K562 (cell line): ENCODE measurements at regions not wholly inside any gene's neighbourhood (a gene's known extent, or its start where the extent isn't known, plus 50 kb on each side); places are given as distances from the start of the nearest gene placed in this dataset.

ENCODE experiments used
- ATAC-seq: fragments of 200-7000 bp; cut with Tn5 transposase; 3 replicates; pipeline ENCODE4 v1.9.1; 2020; ENCODE audit warnings: moderate library complexity
- BruUV-seq: library from RNA; stranded (reverse); fragments of 400-500 nt; replicated peaks from 2 replicates; lab custom pipeline; 2021; lab: Mats Ljungman, UMichigan
- CTCF ChIA-PET: fragments of 300-600 bp; formaldehyde crosslinking; extraction: SDS; loops from one replicate; lab custom pipeline; 2021; ENCODE audit warnings: low intra/inter-chr PET ratio; lab: Yijun Ruan, JAX
- POLR2A ChIA-PET: fragments of 300-600, 350-650 bp; sonication (Branson Sonifier 250); formaldehyde crosslinking; extraction: SDS; loops from one replicate; lab custom pipeline; 2021; ENCODE audit warnings: antibody characterized with exemption, inconsistent platforms; lab: Yijun Ruan, JAX
- DNase-seq, 4 experiments: peaks; one replicate each; pipeline versions ENCODE4 v3.0.0 to v3.0.0-alpha.2; 2011 to 2018; ENCODE audit warnings: low spot score in 3 of 4, mixed read lengths in 3 of 4; ENCODE audit errors: extremely low read depth in 1 of 4
- FAIRE-seq: peaks from 2 replicates; lab custom pipeline; 2011; peaks lifted over from hg19 to GRCh38; lab: Jason Lieb, UNC
- H2AFZ ChIP-seq: 2 replicates; pipeline ENCODE4 v1.6.0; 2011; ENCODE audit warnings: low read depth, low read length, control low read depth, inconsistent platforms
- H3K27ac ChIP-seq: fragments of 200-600 bp; 3 replicates; pipeline ENCODE4 v1.8.0; 2011; ENCODE audit warnings: low read depth, mild to moderate bottlenecking, control low read depth, inconsistent platforms, low read length, moderate library complexity, mixed read lengths; ENCODE audit errors: extremely low read depth
- H3K27me3 ChIP-seq, 2 experiments: fragments of 300-600 bp in 1 of 2; 2 replicates in 1 of 2; 3 replicates in 1 of 2; pipeline versions ENCODE4 v1.6.0 to v1.8.0; 2011; ENCODE audit warnings: inconsistent platforms in 2 of 2, low read length in 2 of 2, mild to moderate bottlenecking in 1 of 2, mixed read lengths in 1 of 2, moderate library complexity in 1 of 2; ENCODE audit not compliant: control insufficient read depth in 2 of 2, insufficient read depth in 2 of 2
- H3K36me3 ChIP-seq: fragments of 300-600 bp; 3 replicates; pipeline ENCODE4 v1.8.0; 2011; ENCODE audit warnings: mild to moderate bottlenecking, low read length, inconsistent platforms; ENCODE audit not compliant: control insufficient read depth, insufficient read depth
- H3K4me1 ChIP-seq, 2 experiments: fragments of 200-600 bp in 1 of 2; replicated peaks in 1 of 2; 2 replicates in 1 of 2; 3 replicates in 1 of 2; pipeline versions ENCODE4 v1.5.1 to v1.8.0; 2011; ENCODE audit warnings: inconsistent platforms in 2 of 2, low read length in 2 of 2, mild to moderate bottlenecking in 1 of 2, mixed read lengths in 1 of 2, moderate library complexity in 1 of 2; ENCODE audit not compliant: control insufficient read depth in 2 of 2, insufficient read depth in 2 of 2
- H3K4me2 ChIP-seq: 2 replicates; pipeline ENCODE4 v1.6.1; 2011; ENCODE audit warnings: low read length, control low read depth, inconsistent platforms, mixed read lengths; ENCODE audit not compliant: insufficient read depth
- H3K4me3 ChIP-seq: fragments of 200-600 bp; sonication (generic), shearing (Covaris generic); 2 replicates; pipeline ENCODE4 v1.5.1; 2016; ENCODE audit warnings: control low read depth, inconsistent platforms
- H3K79me2 ChIP-seq: fragments of 200-600 bp; 3 replicates; pipeline ENCODE4 v1.8.0; 2011; ENCODE audit warnings: low read length, inconsistent platforms; ENCODE audit not compliant: control insufficient read depth, insufficient read depth
- H3K9ac ChIP-seq, 2 experiments: 2 replicates each; pipeline versions ENCODE4 v1.6.0 to v1.6.1; 2011; ENCODE audit warnings: low read depth in 2 of 2, low read length in 2 of 2, control low read depth in 1 of 2, inconsistent platforms in 1 of 2, mild to moderate bottlenecking in 1 of 2, mixed read lengths in 1 of 2; ENCODE audit not compliant: insufficient read depth in 1 of 2
- H3K9me1 ChIP-seq: one replicate; pipeline ENCODE4 v1.6.0; 2011; ENCODE audit warnings: inconsistent platforms, mild to moderate bottlenecking, low read length, moderate library complexity; ENCODE audit not compliant: control insufficient read depth, insufficient read depth
- H3K9me3 ChIP-seq: replicated peaks from 2 replicates; pipeline ENCODE4 v1.5.1; 2011; ENCODE audit warnings: low read depth, low read length, inconsistent platforms; ENCODE audit not compliant: control insufficient read depth, insufficient read depth
- H4K20me1 ChIP-seq: replicated peaks from 2 replicates; pipeline ENCODE4 v1.6.1; 2011; ENCODE audit warnings: low read length, inconsistent platforms, mixed read lengths; ENCODE audit not compliant: control insufficient read depth, insufficient read depth
- CBFA2T3 ChIP-seq: fragments of 450-650 bp; IDR thresholded peaks from 2 replicates; pipeline ENCODE4 v1.6.1; 2017
- CC2D1A ChIP-seq: fragments of 450-650 bp; IDR thresholded peaks from 2 replicates; pipeline ENCODE4 v1.6.1; 2017; ENCODE audit warnings: mild to moderate bottlenecking
- ELF1 ChIP-seq: fragments of 200-800 bp; sonication (Bioruptor generic); IDR thresholded peaks from 2 replicates; pipeline ENCODE4 v1.6.1; 2016; ENCODE audit warnings: missing genetic modification characterization, missing compliant biosample characterization
- FOXK2 ChIP-seq, 2 experiments: fragments of 450-650 bp; IDR thresholded peaks in 1 of 2; conservative IDR thresholded peaks in 1 of 2; 2 replicates each; pipeline ENCODE4 v1.6.1; 2016; ENCODE audit warnings: low read depth in 2 of 2, mild to moderate bottlenecking in 1 of 2
- GTF2F1 ChIP-seq: IDR thresholded peaks from 2 replicates; pipeline ENCODE4 v1.6.1; 2011; ENCODE audit warnings: low read depth, low read length, improper control_type of control experiment
- HIVEP1 ChIP-seq: fragments of 250-450 bp; sonication (Bioruptor Pico); IDR thresholded peaks from 2 replicates; pipeline ENCODE4 v1.4.0; 2020; ENCODE audit warnings: mild to moderate bottlenecking
- NFE2 ChIP-seq: IDR thresholded peaks from 2 replicates; pipeline ENCODE4 v1.6.1; 2014; ENCODE audit warnings: antibody characterized with exemption, low read depth
- NONO ChIP-seq, 2 experiments: fragments of 200-400 bp in 1 of 2; fragments of 450-650 bp in 1 of 2; formaldehyde crosslinking in 1 of 2; IDR thresholded peaks; 2 replicates each; pipeline ENCODE4 v1.6.1; 2017; ENCODE audit warnings: low read depth in 2 of 2, mild to moderate bottlenecking in 2 of 2, moderate library complexity in 2 of 2, low read length in 1 of 2
- PHTF2 ChIP-seq: fragments of 250-450 bp; sonication (Bioruptor Pico); IDR thresholded peaks from 2 replicates; pipeline ENCODE4 v1.5.0; 2021; ENCODE audit warnings: mild to moderate bottlenecking
- POLR2B ChIP-seq: fragments of 450-650 bp; IDR thresholded peaks from 2 replicates; pipeline ENCODE4 v1.6.1; 2018; ENCODE audit warnings: low read depth; ENCODE audit not compliant: partially characterized antibody
- SMAD3 ChIP-seq: fragments of 450-650 bp; formaldehyde crosslinking; conservative IDR thresholded peaks from 2 replicates; pipeline ENCODE4 v1.4.0; 2020; ENCODE audit warnings: mild to moderate bottlenecking
- ZNF165 ChIP-seq: fragments of 250-450 bp; sonication (Bioruptor Pico); IDR thresholded peaks from 2 replicates; pipeline ENCODE4 v1.4.0; 2020; ENCODE audit warnings: borderline replicate concordance
- ZNF175 ChIP-seq: fragments of 200-800 bp; sonication (Bioruptor generic); IDR thresholded peaks from 2 replicates; pipeline ENCODE4 v1.6.1; 2016; ENCODE audit warnings: low read depth, mild to moderate bottlenecking, missing genetic modification characterization, missing compliant biosample characterization
- ZNF830 ChIP-seq: fragments of 250-450 bp; sonication (Bioruptor Pico); IDR thresholded peaks from 2 replicates; pipeline ENCODE4 v1.5.0; 2021; ENCODE audit warnings: mild to moderate bottlenecking
- WGBS: fragments of 100-300 bp; shearing (Covaris generic); methylation state at CpG from one replicate; pipeline ENCODE4 v1.1.6; 2016; ENCODE audit warnings: low coverage, mixed read lengths; ENCODE audit not compliant: insufficient coverage; ENCODE audit errors: missing lambda C conversion rate; 5-methylcytosine and 5-hydroxymethylcytosine counted together
- in situ Hi-C: fragments of 300-500 bp; cut with MboI; formaldehyde crosslinking; loops from 4 replicates; pipeline ENCODE4 v1.15.0; 2018; ENCODE audit warnings: inconsistent platforms, mixed read lengths
- intact Hi-C: fragments of 100-400 bp; cut with micrococcal nuclease; formaldehyde crosslinking; loops from 2 replicates; pipeline ENCODE4 v1.14.2; 2022
- TF ChIP-seq, protein P1 (sequence below): fragments of 450-650 bp; IDR thresholded peaks from 2 replicates; pipeline ENCODE4 v1.6.1; 2016
- TF ChIP-seq, protein P2 (sequence below): fragments of 200-400 bp; formaldehyde crosslinking; IDR thresholded peaks from 2 replicates; pipeline ENCODE4 v1.6.1; 2017; ENCODE audit warnings: mild to moderate bottlenecking, low read depth, low read length, moderate library complexity
- TF ChIP-seq, protein P3 (sequence below): sonication (generic); formaldehyde crosslinking; IDR thresholded peaks from 2 replicates; pipeline ENCODE4 v1.8.0; 2022; ENCODE audit warnings: mild to moderate bottlenecking, low read depth, missing genetic modification reagents
- TF ChIP-seq, protein P4 (sequence below): fragments of 250-450 bp; sonication (Bioruptor Pico); IDR thresholded peaks from 2 replicates; pipeline ENCODE4 v1.5.0; 2021; ENCODE audit warnings: mild to moderate bottlenecking, borderline replicate concordance

DNA sequence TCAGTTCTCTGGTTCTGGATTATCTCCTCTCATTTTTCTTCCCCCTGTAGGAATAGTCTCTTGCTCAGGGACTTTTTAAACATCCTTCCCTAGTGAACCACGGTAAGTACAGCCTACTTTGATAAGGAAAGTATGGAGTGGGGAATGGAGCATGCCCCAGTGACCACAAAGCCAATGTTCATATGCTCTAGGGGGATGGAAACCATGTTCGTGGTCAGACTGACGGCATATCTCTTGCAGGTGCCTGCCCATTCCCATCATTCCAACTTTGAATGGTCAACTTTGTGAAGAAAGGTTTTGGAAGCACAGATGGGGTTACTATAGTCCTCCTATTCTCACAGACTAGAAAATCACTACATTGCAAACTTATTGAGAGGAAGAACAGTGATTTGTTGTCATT, 332.5 kb upstream of the NCAM1 start:
- no peak overlapping the region for H3K27ac ChIP-seq
- intact Hi-C loops, result no loop called here
- POLR2A ChIA-PET, result no interaction called here
- WGBS, result 0% methylated on average over 3 of the region's 3 CpGs
- CTCF ChIA-PET, result no interaction called here
- H3K36me3 ChIP-seq, result no peaks in the 10 kb centered on the region
- H2AFZ ChIP-seq, result no peak overlapping the region
- H3K9ac ChIP-seq, result no peak overlapping the region
- no peaks in the 10 kb centered on the region for H3K9me1 ChIP-seq
- no peaks in the 10 kb centered on the region for H3K27me3 ChIP-seq
- in situ Hi-C loops, result no loop called here
- H3K9me3 ChIP-seq, result no peaks in the 10 kb centered on the region
- FAIRE-seq (no peak), ATAC-seq (no peak), DNase-seq (no peak)
- H3K4me2 ChIP-seq, result no peak overlapping the region
- no TSS peak for BruUV-seq
- H3K4me3 ChIP-seq, result no peak overlapping the region
- no peaks in the 10 kb centered on the region for H4K20me1 ChIP-seq
- H3K4me1 ChIP-seq, result no peaks in the 10 kb centered on the region
- H3K79me2 ChIP-seq, result no peaks in the 10 kb centered on the region
- no peak for TF ChIP-seq GTF2F1
- no peak for TF ChIP-seq POLR2B
- TF ChIP-seq CBFA2T3, result no peak
- TF ChIP-seq FOXK2 (conservative IDR thresholded peaks at IDR 0.05 in 1 of 2, IDR thresholded peaks at IDR 0.05 in 1 of 2; ENCODE audit: low read depth in 2 of 2), result no peak
- no peak for TF ChIP-seq ZNF830 (CRISPR knock-in tag)
- TF ChIP-seq, protein P1, sequence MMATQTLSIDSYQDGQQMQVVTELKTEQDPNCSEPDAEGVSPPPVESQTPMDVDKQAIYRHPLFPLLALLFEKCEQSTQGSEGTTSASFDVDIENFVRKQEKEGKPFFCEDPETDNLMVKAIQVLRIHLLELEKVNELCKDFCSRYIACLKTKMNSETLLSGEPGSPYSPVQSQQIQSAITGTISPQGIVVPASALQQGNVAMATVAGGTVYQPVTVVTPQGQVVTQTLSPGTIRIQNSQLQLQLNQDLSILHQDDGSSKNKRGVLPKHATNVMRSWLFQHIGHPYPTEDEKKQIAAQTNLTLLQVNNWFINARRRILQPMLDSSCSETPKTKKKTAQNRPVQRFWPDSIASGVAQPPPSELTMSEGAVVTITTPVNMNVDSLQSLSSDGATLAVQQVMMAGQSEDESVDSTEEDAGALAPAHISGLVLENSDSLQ, result no peak
- TF ChIP-seq HIVEP1, result no peak
- no peak for TF ChIP-seq SMAD3 (CRISPR knock-in tag)
- TF ChIP-seq NFE2, result no peak
- TF ChIP-seq, protein P2, sequence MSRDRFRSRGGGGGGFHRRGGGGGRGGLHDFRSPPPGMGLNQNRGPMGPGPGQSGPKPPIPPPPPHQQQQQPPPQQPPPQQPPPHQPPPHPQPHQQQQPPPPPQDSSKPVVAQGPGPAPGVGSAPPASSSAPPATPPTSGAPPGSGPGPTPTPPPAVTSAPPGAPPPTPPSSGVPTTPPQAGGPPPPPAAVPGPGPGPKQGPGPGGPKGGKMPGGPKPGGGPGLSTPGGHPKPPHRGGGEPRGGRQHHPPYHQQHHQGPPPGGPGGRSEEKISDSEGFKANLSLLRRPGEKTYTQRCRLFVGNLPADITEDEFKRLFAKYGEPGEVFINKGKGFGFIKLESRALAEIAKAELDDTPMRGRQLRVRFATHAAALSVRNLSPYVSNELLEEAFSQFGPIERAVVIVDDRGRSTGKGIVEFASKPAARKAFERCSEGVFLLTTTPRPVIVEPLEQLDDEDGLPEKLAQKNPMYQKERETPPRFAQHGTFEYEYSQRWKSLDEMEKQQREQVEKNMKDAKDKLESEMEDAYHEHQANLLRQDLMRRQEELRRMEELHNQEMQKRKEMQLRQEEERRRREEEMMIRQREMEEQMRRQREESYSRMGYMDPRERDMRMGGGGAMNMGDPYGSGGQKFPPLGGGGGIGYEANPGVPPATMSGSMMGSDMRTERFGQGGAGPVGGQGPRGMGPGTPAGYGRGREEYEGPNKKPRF, result no peak
- TF ChIP-seq ZNF175 (CRISPR knock-in tag), result no peak
- TF ChIP-seq, protein P3, sequence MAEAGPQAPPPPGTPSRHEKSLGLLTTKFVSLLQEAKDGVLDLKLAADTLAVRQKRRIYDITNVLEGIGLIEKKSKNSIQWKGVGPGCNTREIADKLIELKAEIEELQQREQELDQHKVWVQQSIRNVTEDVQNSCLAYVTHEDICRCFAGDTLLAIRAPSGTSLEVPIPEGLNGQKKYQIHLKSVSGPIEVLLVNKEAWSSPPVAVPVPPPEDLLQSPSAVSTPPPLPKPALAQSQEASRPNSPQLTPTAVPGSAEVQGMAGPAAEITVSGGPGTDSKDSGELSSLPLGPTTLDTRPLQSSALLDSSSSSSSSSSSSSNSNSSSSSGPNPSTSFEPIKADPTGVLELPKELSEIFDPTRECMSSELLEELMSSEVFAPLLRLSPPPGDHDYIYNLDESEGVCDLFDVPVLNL, result no peak
- TF ChIP-seq, protein P4, sequence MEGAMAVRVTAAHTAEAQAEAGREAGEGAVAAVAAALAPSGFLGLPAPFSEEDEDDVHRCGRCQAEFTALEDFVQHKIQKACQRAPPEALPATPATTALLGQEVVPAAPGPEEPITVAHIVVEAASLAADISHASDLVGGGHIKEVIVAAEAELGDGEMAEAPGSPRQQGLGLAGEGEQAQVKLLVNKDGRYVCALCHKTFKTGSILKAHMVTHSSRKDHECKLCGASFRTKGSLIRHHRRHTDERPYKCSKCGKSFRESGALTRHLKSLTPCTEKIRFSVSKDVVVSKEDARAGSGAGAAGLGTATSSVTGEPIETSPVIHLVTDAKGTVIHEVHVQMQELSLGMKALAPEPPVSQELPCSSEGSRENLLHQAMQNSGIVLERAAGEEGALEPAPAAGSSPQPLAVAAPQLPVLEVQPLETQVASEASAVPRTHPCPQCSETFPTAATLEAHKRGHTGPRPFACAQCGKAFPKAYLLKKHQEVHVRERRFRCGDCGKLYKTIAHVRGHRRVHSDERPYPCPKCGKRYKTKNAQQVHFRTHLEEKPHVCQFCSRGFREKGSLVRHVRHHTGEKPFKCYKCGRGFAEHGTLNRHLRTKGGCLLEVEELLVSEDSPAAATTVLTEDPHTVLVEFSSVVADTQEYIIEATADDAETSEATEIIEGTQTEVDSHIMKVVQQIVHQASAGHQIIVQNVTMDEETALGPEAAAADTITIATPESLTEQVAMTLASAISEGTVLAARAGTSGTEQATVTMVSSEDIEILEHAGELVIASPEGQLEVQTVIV (CRISPR knock-in tag), result no peak
- TF ChIP-seq ZNF165 (CRISPR knock-in tag), result no peak
- TF ChIP-seq ELF1, result no peak
- no peak for TF ChIP-seq PHTF2
- no peak for TF ChIP-seq NONO (IDR thresholded peaks at IDR 0.05; ENCODE audit: low read depth in 2 of 2, low read length in 1 of 2)
- TF ChIP-seq CC2D1A, result no peak
